HCT116 (cell line): ENCODE measurements at regions not wholly inside any gene's neighbourhood (a gene's known extent, or its start where the extent isn't known, plus 50 kb on each side); places are given as distances from the start of the nearest gene placed in this dataset.

Source experiments
- ATAC-seq: fragments of 200-7000 bp; cut with Tn5 transposase; 2 replicates; pipeline ENCODE4 v1.9.1; 2020; ENCODE audit warnings: mild to moderate bottlenecking, moderate library complexity
- BruUV-seq: library from RNA; stranded (reverse); fragments of 400-500 nt; replicated peaks from 2 replicates; lab custom pipeline; 2021; lab: Mats Ljungman, UMichigan
- CTCF ChIA-PET: fragments of 300-600 bp; sonication (Branson Sonifier 250); formaldehyde crosslinking; loops from one replicate; lab custom pipeline; 2021; ENCODE audit warnings: antibody characterized with exemption; lab: Charles Lee
- POLR2A ChIA-PET: fragments of 300-600, 350-600 bp; sonication (Branson Sonifier 250); formaldehyde crosslinking; loops from one replicate; lab custom pipeline; 2021; ENCODE audit warnings: antibody characterized with exemption; lab: Charles Lee
- RAD21 ChIA-PET, 2 experiments: fragments of 300-600 bp; sonication (Branson Sonifier 250); formaldehyde crosslinking; loops; one replicate each; lab custom pipeline; 2023; ENCODE audit warnings: low total read pairs in 2 of 2; ENCODE audit not compliant: uncharacterized antibody in 2 of 2, unreplicated experiment in 2 of 2, low non-redundant PET in 1 of 2; lab: Charles Lee
- DNase-seq: peaks from one replicate; pipeline ENCODE4 v3.0.0-alpha.2; 2010; ENCODE audit warnings: low read depth, low spot score
- H2AFZ ChIP-seq: fragments of 200-600 bp; shearing (Covaris generic), sonication (generic); 2 replicates; pipeline ENCODE4 v1.6.1; 2017; ENCODE audit warnings: low read depth, mixed run types, mixed read lengths, antibody characterized with exemption, low read length; ENCODE audit not compliant: poor library complexity, severe bottlenecking
- H3K27ac ChIP-seq: 2 replicates; pipeline ENCODE4 v1.5.1; 2012; ENCODE audit warnings: low read depth, low read length
- H3K27me3 ChIP-seq: fragments of 200-600 bp; sonication (generic); 2 replicates; pipeline ENCODE4 v1.6.1; 2016; ENCODE audit warnings: mixed run types, low read length, mixed read lengths; ENCODE audit not compliant: insufficient read depth
- H3K36me3 ChIP-seq, 2 experiments: fragments of 200-500 bp in 1 of 2; fragments of 200-600 bp in 1 of 2; sonication (Bioruptor generic) in 1 of 2; sonication (generic) in 1 of 2; 2 replicates each; pipeline versions ENCODE4 v1.5.1 to v1.6.1; 2014 to 2016; ENCODE audit warnings: low read length in 2 of 2, inconsistent platforms in 1 of 2, mixed read lengths in 1 of 2, mixed run types in 1 of 2; ENCODE audit not compliant: insufficient read depth in 2 of 2, control insufficient read depth in 1 of 2
- H3K4me1 ChIP-seq, 2 experiments: fragments of 200-600 bp in 1 of 2; sonication (generic) in 1 of 2; 2 replicates each; pipeline versions ENCODE4 v1.5.1 to v1.6.1; 2012 to 2017; ENCODE audit warnings: low read length in 2 of 2, inconsistent platforms in 1 of 2, mild to moderate bottlenecking in 1 of 2, mixed read lengths in 1 of 2, mixed run types in 1 of 2, moderate library complexity in 1 of 2; ENCODE audit not compliant: insufficient read depth in 2 of 2, control insufficient read depth in 1 of 2
- H3K4me2 ChIP-seq: fragments of 200-600 bp; sonication (generic); 2 replicates; pipeline ENCODE4 v1.6.1; 2017; ENCODE audit warnings: mixed run types, low read length, mixed read lengths
- H3K4me3 ChIP-seq, 2 experiments: fragments of 200-600 bp in 1 of 2; sonication (generic) in 1 of 2; replicated peaks in 1 of 2; 2 replicates each; pipeline ENCODE4 v1.5.1; 2011 to 2016; ENCODE audit warnings: low read length in 2 of 2, control low read depth in 1 of 2, low read depth in 1 of 2, mild to moderate bottlenecking in 1 of 2, mixed read lengths in 1 of 2, mixed run types in 1 of 2
- H3K79me2 ChIP-seq: fragments of 200-600 bp; sonication (generic); 2 replicates; pipeline ENCODE4 v1.6.1; 2017; ENCODE audit warnings: mild to moderate bottlenecking, mixed run types, low read length, moderate library complexity, mixed read lengths; ENCODE audit not compliant: insufficient read depth
- H3K9ac ChIP-seq: fragments of 200-600 bp; sonication (generic); 2 replicates; pipeline ENCODE4 v1.6.1; 2016; ENCODE audit warnings: low read length, mixed read lengths
- H3K9me2 ChIP-seq: fragments of 200-600 bp; sonication (generic), shearing (Covaris generic); 2 replicates; pipeline ENCODE4 v1.6.1; 2017; ENCODE audit warnings: mixed run types, mild to moderate bottlenecking, moderate library complexity; ENCODE audit not compliant: insufficient read depth
- H3K9me3 ChIP-seq, 2 experiments: fragments of 200-500 bp in 1 of 2; fragments of 200-600 bp in 1 of 2; sonication (Bioruptor generic) in 1 of 2; sonication (generic) in 1 of 2; 2 replicates each; pipeline ENCODE4 v1.6.1; 2014 to 2017; ENCODE audit warnings: low read length in 2 of 2, mixed read lengths in 2 of 2, inconsistent platforms in 1 of 2, low read depth in 1 of 2, mild to moderate bottlenecking in 1 of 2, mixed run types in 1 of 2, moderate library complexity in 1 of 2; ENCODE audit not compliant: control insufficient read depth in 1 of 2, insufficient read depth in 1 of 2
- H4K20me1 ChIP-seq: fragments of 200-600 bp; sonication (generic), shearing (Covaris generic); 2 replicates; pipeline ENCODE4 v1.6.1; 2017; ENCODE audit warnings: mixed run types, mild to moderate bottlenecking, moderate library complexity; ENCODE audit not compliant: insufficient read depth
- EGR1 ChIP-seq: IDR thresholded peaks from 2 replicates; pipeline ENCODE4 v1.6.1; 2012; ENCODE audit warnings: low read depth
- EZH2 ChIP-seq: fragments of 200-600 bp; sonication (generic); IDR thresholded peaks from 2 replicates; pipeline ENCODE4 v1.6.1; 2017; ENCODE audit warnings: antibody characterized with exemption, mixed run types
- EZH2phosphoT487 ChIP-seq: fragments of 200-600 bp; IDR thresholded peaks from 2 replicates; pipeline ENCODE4 v1.6.1; 2018; ENCODE audit warnings: antibody characterized with exemption, borderline replicate concordance
- JUND ChIP-seq: IDR thresholded peaks from 2 replicates; pipeline ENCODE4 v1.6.1; 2012
- RAD21 ChIP-seq: IDR thresholded peaks from 2 replicates; pipeline ENCODE4 v1.6.1; 2012; ENCODE audit warnings: low read depth, mild to moderate bottlenecking
- SIN3A ChIP-seq: IDR thresholded peaks from 2 replicates; pipeline ENCODE4 v1.6.1; 2012; ENCODE audit warnings: low read depth
- SP1 ChIP-seq: IDR thresholded peaks from 2 replicates; pipeline ENCODE4 v1.6.1; 2012; ENCODE audit warnings: low read depth
- TCF7L2 ChIP-seq: IDR thresholded peaks from 2 replicates; pipeline ENCODE4 v1.7.0; 2011; ENCODE audit warnings: borderline replicate concordance, inconsistent platforms; ENCODE audit not compliant: insufficient read depth, insufficient read length; ENCODE audit errors: extremely low read depth
- YY1 ChIP-seq: IDR thresholded peaks from 2 replicates; pipeline ENCODE4 v1.6.1; 2011; ENCODE audit warnings: low read length, low read depth, moderate library complexity, mild to moderate bottlenecking; ENCODE audit not compliant: insufficient replicate concordance; ENCODE audit errors: extremely low read depth
- ZNF274 ChIP-seq: fragments of 200-500 bp; sonication (Bioruptor generic); IDR thresholded peaks from 2 replicates; pipeline ENCODE4 v1.6.1; 2014; ENCODE audit warnings: mild to moderate bottlenecking, low read depth, low read length, inconsistent platforms
- intact Hi-C: fragments of 100-400 bp; cut with micrococcal nuclease; formaldehyde crosslinking; loops from 2 replicates; pipeline ENCODE4 v1.10.0; 2022
- TF ChIP-seq, protein P1 (sequence below): IDR thresholded peaks from 2 replicates; pipeline ENCODE4 v1.6.1; 2012
- TF ChIP-seq, protein P2 (sequence below): IDR thresholded peaks from 2 replicates; pipeline ENCODE4 v1.6.1; 2012; ENCODE audit warnings: low read depth
- TF ChIP-seq, protein P3 (sequence below), 3 experiments: fragments of 200-600 bp in 1 of 3; sonication (generic) in 1 of 3; IDR thresholded peaks in 2 of 3; conservative IDR thresholded peaks in 1 of 3; 2 replicates each; pipeline ENCODE4 v1.5.1; 2012 to 2017; ENCODE audit warnings: low read depth in 2 of 3, low read length in 2 of 3, antibody characterized with exemption in 1 of 3, borderline replicate concordance in 1 of 3, control low read depth in 1 of 3, mild to moderate bottlenecking in 1 of 3, mixed read lengths in 1 of 3, mixed run types in 1 of 3, moderate library complexity in 1 of 3; ENCODE audit not compliant: insufficient read depth in 1 of 3

DNA sequence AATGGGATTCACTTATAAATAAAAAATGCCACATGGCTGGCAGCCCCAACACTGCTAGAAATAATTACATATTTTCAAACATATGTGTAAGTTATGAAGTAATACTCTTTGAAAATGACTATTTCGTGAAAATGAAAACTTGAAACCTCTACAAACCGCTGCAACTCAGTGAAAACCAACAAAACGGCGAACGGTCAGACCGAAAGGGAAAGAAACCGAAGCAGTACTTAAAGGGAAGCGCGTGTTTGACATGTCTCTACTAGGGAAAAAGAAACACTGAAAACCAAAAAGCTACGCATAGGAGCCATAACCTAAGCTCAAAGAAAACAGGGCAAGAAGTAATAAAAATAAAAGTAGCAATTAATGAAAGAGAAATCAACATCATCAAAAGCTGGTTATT is 121.0 kb upstream of the GGTLC1 start:
- no peak overlapping the region for H3K4me3 ChIP-seq
- no peak for ATAC-seq

More for the DNA sequence above, 121.0 kb upstream of the GGTLC1 start:
- Histone ChIP-seq H3K9me2 (no peaks in the 10 kb centered on the region), H3K36me3 (no peaks in the 10 kb centered on the region), H3K9ac (no peak overlapping the region), H3K27ac (no peak overlapping the region), H3K4me1 (no peaks in the 10 kb centered on the region), H3K4me2 (no peak overlapping the region), H3K27me3 (no peaks in the 10 kb centered on the region), H4K20me1 (no peaks in the 10 kb centered on the region), H2AFZ (no peak overlapping the region), H3K9me3 (no peaks in the 10 kb centered on the region), H3K79me2 (no peaks in the 10 kb centered on the region)
- CTCF ChIA-PET: no interaction called here
- no TSS peak for BruUV-seq
- no peak for DNase-seq
- TF ChIP-seq JUND (no peak), EZH2 (no peak), ZNF274 (no peak), YY1 (no peak), SP1 (no peak), SIN3A (no peak), EGR1 (no peak), TCF7L2 (no peak), RAD21 (no peak), EZH2phosphoT487 (no peak)
- TF ChIP-seq, protein P1, sequence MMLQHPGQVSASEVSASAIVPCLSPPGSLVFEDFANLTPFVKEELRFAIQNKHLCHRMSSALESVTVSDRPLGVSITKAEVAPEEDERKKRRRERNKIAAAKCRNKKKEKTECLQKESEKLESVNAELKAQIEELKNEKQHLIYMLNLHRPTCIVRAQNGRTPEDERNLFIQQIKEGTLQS: no peak
- TF ChIP-seq, protein P2, sequence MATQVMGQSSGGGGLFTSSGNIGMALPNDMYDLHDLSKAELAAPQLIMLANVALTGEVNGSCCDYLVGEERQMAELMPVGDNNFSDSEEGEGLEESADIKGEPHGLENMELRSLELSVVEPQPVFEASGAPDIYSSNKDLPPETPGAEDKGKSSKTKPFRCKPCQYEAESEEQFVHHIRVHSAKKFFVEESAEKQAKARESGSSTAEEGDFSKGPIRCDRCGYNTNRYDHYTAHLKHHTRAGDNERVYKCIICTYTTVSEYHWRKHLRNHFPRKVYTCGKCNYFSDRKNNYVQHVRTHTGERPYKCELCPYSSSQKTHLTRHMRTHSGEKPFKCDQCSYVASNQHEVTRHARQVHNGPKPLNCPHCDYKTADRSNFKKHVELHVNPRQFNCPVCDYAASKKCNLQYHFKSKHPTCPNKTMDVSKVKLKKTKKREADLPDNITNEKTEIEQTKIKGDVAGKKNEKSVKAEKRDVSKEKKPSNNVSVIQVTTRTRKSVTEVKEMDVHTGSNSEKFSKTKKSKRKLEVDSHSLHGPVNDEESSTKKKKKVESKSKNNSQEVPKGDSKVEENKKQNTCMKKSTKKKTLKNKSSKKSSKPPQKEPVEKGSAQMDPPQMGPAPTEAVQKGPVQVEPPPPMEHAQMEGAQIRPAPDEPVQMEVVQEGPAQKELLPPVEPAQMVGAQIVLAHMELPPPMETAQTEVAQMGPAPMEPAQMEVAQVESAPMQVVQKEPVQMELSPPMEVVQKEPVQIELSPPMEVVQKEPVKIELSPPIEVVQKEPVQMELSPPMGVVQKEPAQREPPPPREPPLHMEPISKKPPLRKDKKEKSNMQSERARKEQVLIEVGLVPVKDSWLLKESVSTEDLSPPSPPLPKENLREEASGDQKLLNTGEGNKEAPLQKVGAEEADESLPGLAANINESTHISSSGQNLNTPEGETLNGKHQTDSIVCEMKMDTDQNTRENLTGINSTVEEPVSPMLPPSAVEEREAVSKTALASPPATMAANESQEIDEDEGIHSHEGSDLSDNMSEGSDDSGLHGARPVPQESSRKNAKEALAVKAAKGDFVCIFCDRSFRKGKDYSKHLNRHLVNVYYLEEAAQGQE: no peak
- TF ChIP-seq, protein P3, sequence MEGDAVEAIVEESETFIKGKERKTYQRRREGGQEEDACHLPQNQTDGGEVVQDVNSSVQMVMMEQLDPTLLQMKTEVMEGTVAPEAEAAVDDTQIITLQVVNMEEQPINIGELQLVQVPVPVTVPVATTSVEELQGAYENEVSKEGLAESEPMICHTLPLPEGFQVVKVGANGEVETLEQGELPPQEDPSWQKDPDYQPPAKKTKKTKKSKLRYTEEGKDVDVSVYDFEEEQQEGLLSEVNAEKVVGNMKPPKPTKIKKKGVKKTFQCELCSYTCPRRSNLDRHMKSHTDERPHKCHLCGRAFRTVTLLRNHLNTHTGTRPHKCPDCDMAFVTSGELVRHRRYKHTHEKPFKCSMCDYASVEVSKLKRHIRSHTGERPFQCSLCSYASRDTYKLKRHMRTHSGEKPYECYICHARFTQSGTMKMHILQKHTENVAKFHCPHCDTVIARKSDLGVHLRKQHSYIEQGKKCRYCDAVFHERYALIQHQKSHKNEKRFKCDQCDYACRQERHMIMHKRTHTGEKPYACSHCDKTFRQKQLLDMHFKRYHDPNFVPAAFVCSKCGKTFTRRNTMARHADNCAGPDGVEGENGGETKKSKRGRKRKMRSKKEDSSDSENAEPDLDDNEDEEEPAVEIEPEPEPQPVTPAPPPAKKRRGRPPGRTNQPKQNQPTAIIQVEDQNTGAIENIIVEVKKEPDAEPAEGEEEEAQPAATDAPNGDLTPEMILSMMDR (IDR thresholded peaks at IDR 0.05 in 2 of 3, conservative IDR thresholded peaks at IDR 0.05 in 1 of 3; ENCODE audit: borderline replicate concordance in 1 of 3, insufficient read depth in 1 of 3, low read depth in 2 of 3, low read length in 2 of 3): no peak
- intact Hi-C loops: no loop called here
- POLR2A ChIA-PET: no interaction called here
- RAD21 ChIA-PET: no interaction called here
